OCI-LY3 (cell line): ENCODE measurements at regions not wholly inside any gene's neighbourhood (a gene's known extent, or its start where the extent isn't known, plus 50 kb on each side); places are given as distances from the start of the nearest gene placed in this dataset.
A peak's percentile ranks its signal among the peaks of the same experiment; 100 is the strongest.

Experiments used
- H2AFZ ChIP-seq: fragments of 200-600, 300-600 bp; shearing (Covaris generic); 2 replicates; pipeline ENCODE4 v1.6.0; 2014; ENCODE audit warnings: antibody characterized with exemption, low read depth, low read length
- H3K27ac ChIP-seq: fragments of 200-600, 300-600 bp; sonication (generic); 2 replicates; pipeline ENCODE4 v1.5.1; 2014; ENCODE audit warnings: mild to moderate bottlenecking, low read length, moderate library complexity, mixed read lengths
- H3K27me3 ChIP-seq: fragments of 200-600, 300-600 bp; sonication (generic); 2 replicates; pipeline ENCODE4 v1.6.1; 2014; ENCODE audit warnings: low read depth, low read length, mixed read lengths
- H3K36me3 ChIP-seq: fragments of 200-600, 300-600 bp; sonication (generic); replicated peaks from 2 replicates; pipeline ENCODE3; 2014; ENCODE audit warnings: low read depth, low read length, mixed read lengths
- H3K4me1 ChIP-seq: fragments of 300-600, 200-600 bp; sonication (generic); 2 replicates; pipeline ENCODE4 v1.6.1; 2014; ENCODE audit warnings: low read length, mixed read lengths
- H3K4me2 ChIP-seq: fragments of 200-600, 300-600 bp; sonication (generic); 2 replicates; pipeline ENCODE4 v1.6.1; 2014; ENCODE audit warnings: low read length, mixed read lengths
- H3K4me3 ChIP-seq: fragments of 300-600, 200-600 bp; sonication (generic); 2 replicates; pipeline ENCODE4 v1.5.1; 2014; ENCODE audit warnings: antibody characterized with exemption, mild to moderate bottlenecking, low read length, moderate library complexity
- H3K79me2 ChIP-seq: fragments of 300-600, 200-600 bp; shearing (Covaris generic); 2 replicates; pipeline ENCODE4 v1.6.1; 2014; ENCODE audit warnings: mild to moderate bottlenecking, low read length, mixed read lengths
- H3K9ac ChIP-seq: fragments of 300-600, 200-600 bp; shearing (Covaris generic); 2 replicates; pipeline ENCODE4 v1.6.0; 2014; ENCODE audit warnings: mild to moderate bottlenecking, low read length, moderate library complexity
- H3K9me3 ChIP-seq: fragments of 200-600, 300-600 bp; shearing (Covaris generic); 2 replicates; pipeline ENCODE4 v1.6.1; 2014; ENCODE audit warnings: low read length, mixed read lengths; ENCODE audit not compliant: insufficient read depth
- H4K20me1 ChIP-seq: fragments of 200-600, 300-600 bp; sonication (generic); 2 replicates; pipeline ENCODE4 v1.6.1; 2016; ENCODE audit warnings: low read length, mixed read lengths; ENCODE audit not compliant: insufficient read depth
- CTCF ChIP-seq: fragments of 200-600, 300-600 bp; sonication (generic); IDR thresholded peaks from 2 replicates; pipeline ENCODE4 v1.5.1; 2014; ENCODE audit warnings: antibody characterized with exemption, low read length, low read depth
- EZH2phosphoT487 ChIP-seq: fragments of 200-600 bp; shearing (Covaris generic); IDR thresholded peaks from 2 replicates; pipeline ENCODE4 v1.6.1; 2018; ENCODE audit warnings: antibody characterized with exemption, mixed run types, low read depth

GRCh38 chr4:149951152-149951900, 126.9 kb upstream of the DCLK2 start:
- Histone ChIP-seq H3K79me2 (no peaks in the 10 kb centered on the region), H3K27ac (no peak overlapping the region), H3K9me3 (no peaks in the 10 kb centered on the region), H2AFZ (no peak overlapping the region), H4K20me1 (no peaks in the 10 kb centered on the region), H3K36me3 (no peaks in the 10 kb centered on the region), H3K4me2 (no peak overlapping the region), H3K27me3 (no peaks in the 10 kb centered on the region), H3K4me3 (no peak overlapping the region), H3K4me1 (peaks cover 6% of the 10 kb centered on the region), H3K9ac (no peak overlapping the region)
- no peak for TF ChIP-seq CTCF
- TF ChIP-seq EZH2phosphoT487, result no peak

GRCh38 chr4:149952101-149952500, 126.1 kb upstream of the DCLK2 start:
- TF ChIP-seq CTCF (no peak), EZH2phosphoT487 (no peak)

GRCh38 chr4:149952716-149953115, 125.5 kb upstream of the DCLK2 start:
- Histone ChIP-seq H3K79me2 (no peaks in the 10 kb centered on the region), H3K27ac (no peak overlapping the region), H3K4me1 (peaks cover 6% of the 10 kb centered on the region), H2AFZ (no peak overlapping the region), H3K9ac (no peak overlapping the region), H3K36me3 (no peaks in the 10 kb centered on the region), H3K27me3 (no peaks in the 10 kb centered on the region), H3K9me3 (no peaks in the 10 kb centered on the region), H4K20me1 (no peaks in the 10 kb centered on the region), H3K4me3 (no peak overlapping the region), H3K4me2 (no peak overlapping the region)
- no peak for TF ChIP-seq EZH2phosphoT487
- no peak for TF ChIP-seq CTCF

More at GRCh38 chr4:149952101-149952500, 126.1 kb upstream of the DCLK2 start:
- Histone ChIP-seq H3K79me2 (no peaks in the 10 kb centered on the region), H3K4me1 (peaks cover 6% of the 10 kb centered on the region), H3K9ac (no peak overlapping the region), H4K20me1 (no peaks in the 10 kb centered on the region), H3K9me3 (no peaks in the 10 kb centered on the region), H3K27ac (no peak overlapping the region), H2AFZ (no peak overlapping the region), H3K27me3 (no peaks in the 10 kb centered on the region), H3K36me3 (no peaks in the 10 kb centered on the region), H3K4me3 (no peak overlapping the region), H3K4me2 (no peak overlapping the region)

GRCh38 chr4:149955780-149956390, 122.4 kb upstream of the DCLK2 start:
- Histone ChIP-seq H3K9ac (no peak overlapping the region), H2AFZ (0 out of 2 replicates have a peak overlapping the region, but pooled peaks have one; percentile 29), H3K9me3 (no peaks in the 10 kb centered on the region), H4K20me1 (no peaks in the 10 kb centered on the region), H3K4me3 (no peak overlapping the region), H3K27ac (no peak overlapping the region), H3K79me2 (no peaks in the 10 kb centered on the region), H3K27me3 (peaks cover 5% of the 10 kb centered on the region; the same call in 1 of the 2 replicates), H3K4me1 (no peaks in the 10 kb centered on the region), H3K4me2 (no peak overlapping the region), H3K36me3 (no peaks in the 10 kb centered on the region)
- TF ChIP-seq EZH2phosphoT487, result no peak
- no peak for TF ChIP-seq CTCF
